Neural cell (in vitro differentiated cells): ENCODE measurements at regions not wholly inside any gene's neighbourhood (a gene's known extent, or its start where the extent isn't known, plus 50 kb on each side); places are given as distances from the start of the nearest gene placed in this dataset.

Source experiments
- H2AFZ ChIP-seq: fragments of 200-600, 300-800 bp; sonication (generic), shearing (Covaris generic); 2 replicates; pipeline ENCODE4 v1.6.0; 2014; ENCODE audit warnings: low read depth, mild to moderate bottlenecking, antibody characterized with exemption, low read length, moderate library complexity
- H3F3A ChIP-seq: fragments of 200-600 bp; shearing (Covaris generic); 2 replicates; pipeline ENCODE4 v1.6.1; 2016; ENCODE audit warnings: mild to moderate bottlenecking, moderate library complexity, mixed read lengths, antibody characterized with exemption, low read length; ENCODE audit not compliant: insufficient read depth, poor library complexity, severe bottlenecking
- H3K27ac ChIP-seq: fragments of 200-600, 300-800 bp; sonication (generic), shearing (Covaris generic); 2 replicates; pipeline ENCODE4 v1.5.1; 2014; ENCODE audit warnings: mild to moderate bottlenecking, low read length, moderate library complexity
- H3K27me3 ChIP-seq: fragments of 300-800, 200-600 bp; sonication (generic), shearing (Covaris generic); 2 replicates; pipeline ENCODE4 v1.6.0; 2014; ENCODE audit warnings: mild to moderate bottlenecking, low read depth, low read length, moderate library complexity; ENCODE audit not compliant: insufficient read depth
- H3K36me3 ChIP-seq: fragments of 300-800, 200-600 bp; sonication (generic), shearing (Covaris generic); 2 replicates; pipeline ENCODE4 v1.5.1; 2014; ENCODE audit warnings: mild to moderate bottlenecking, antibody characterized with exemption, low read length, moderate library complexity; ENCODE audit not compliant: insufficient read depth
- H3K4me2 ChIP-seq: fragments of 300-800, 200-600 bp; sonication (generic), shearing (Covaris generic); 2 replicates; pipeline ENCODE4 v1.6.0; 2014; ENCODE audit warnings: mild to moderate bottlenecking, low read length
- H3K4me3 ChIP-seq: fragments of 300-800, 200-600 bp; sonication (generic), shearing (Covaris generic); 2 replicates; pipeline ENCODE4 v1.5.1; 2014; ENCODE audit warnings: mild to moderate bottlenecking, low read length, moderate library complexity
- H3K79me2 ChIP-seq: fragments of 200-600 bp; shearing (Covaris generic); replicated peaks from 2 replicates; pipeline ENCODE4 v1.6.0; 2014; ENCODE audit warnings: mild to moderate bottlenecking, low read length, moderate library complexity; ENCODE audit not compliant: insufficient read depth
- H3K9ac ChIP-seq: fragments of 300-800, 200-600 bp; sonication (generic), shearing (Covaris generic); 2 replicates; pipeline ENCODE4 v1.6.1; 2016; ENCODE audit warnings: mild to moderate bottlenecking, low read length, mixed read lengths
- H3K9me2 ChIP-seq: fragments of 200-600 bp; shearing (Covaris generic); 2 replicates; pipeline ENCODE4 v1.6.1; 2016; ENCODE audit warnings: mild to moderate bottlenecking, low read length, mixed read lengths; ENCODE audit not compliant: insufficient read depth
- H3K9me3 ChIP-seq: fragments of 200-600, 300-800 bp; sonication (generic), shearing (Covaris generic); 2 replicates; pipeline ENCODE4 v1.6.1; 2016; ENCODE audit warnings: mild to moderate bottlenecking, mixed run types, low read length, moderate library complexity, mixed read lengths
- H4K20me1 ChIP-seq: fragments of 200-600 bp; shearing (Covaris generic); 2 replicates; pipeline ENCODE4 v1.6.1; 2016; ENCODE audit warnings: mild to moderate bottlenecking, mixed run types; ENCODE audit not compliant: insufficient read depth
- EP300 ChIP-seq: fragments of 450-650 bp; conservative IDR thresholded peaks from 2 replicates; pipeline ENCODE4 v1.6.1; 2014; ENCODE audit warnings: antibody characterized with exemption, mild to moderate bottlenecking, moderate library complexity; ENCODE audit not compliant: poor library complexity, severe bottlenecking
- EZH2 ChIP-seq: fragments of 200-600, 300-800 bp; shearing (Covaris generic), sonication (generic); IDR thresholded peaks from 2 replicates; pipeline ENCODE4 v1.6.1; 2014; ENCODE audit warnings: antibody characterized with exemption, low read length, borderline replicate concordance, mild to moderate bottlenecking; ENCODE audit not compliant: insufficient read depth, poor library complexity, severe bottlenecking
- MXI1 ChIP-seq: fragments of 450-650 bp; conservative IDR thresholded peaks from 2 replicates; pipeline ENCODE4 v1.6.1; 2014; ENCODE audit warnings: antibody characterized with exemption, mild to moderate bottlenecking; ENCODE audit not compliant: poor library complexity, severe bottlenecking
- POLR2AphosphoS5 ChIP-seq: IDR thresholded peaks from 2 replicates; pipeline ENCODE4 v1.6.1; 2012
- RAD21 ChIP-seq: fragments of 450-650 bp; conservative IDR thresholded peaks from 2 replicates; pipeline ENCODE4 v1.6.1; 2014; ENCODE audit warnings: antibody characterized with exemption, mild to moderate bottlenecking, moderate library complexity
- SMC3 ChIP-seq: fragments of 450-650 bp; conservative IDR thresholded peaks from 2 replicates; pipeline ENCODE4 v1.6.1; 2014; ENCODE audit warnings: antibody characterized with exemption, mild to moderate bottlenecking, moderate library complexity; ENCODE audit not compliant: poor library complexity
- TAF1 ChIP-seq: IDR thresholded peaks from 2 replicates; pipeline ENCODE4 v1.6.1; 2012; ENCODE audit warnings: low read depth
- TF ChIP-seq, protein P1 (sequence below): IDR thresholded peaks from 2 replicates; pipeline ENCODE4 v1.6.1; 2012; ENCODE audit warnings: borderline replicate concordance
- TF ChIP-seq, protein P2 (sequence below): fragments of 450-650 bp; IDR thresholded peaks from 2 replicates; pipeline ENCODE4 v1.5.1; 2014; ENCODE audit warnings: antibody characterized with exemption, mild to moderate bottlenecking, moderate library complexity; ENCODE audit not compliant: poor library complexity, severe bottlenecking

DNA sequence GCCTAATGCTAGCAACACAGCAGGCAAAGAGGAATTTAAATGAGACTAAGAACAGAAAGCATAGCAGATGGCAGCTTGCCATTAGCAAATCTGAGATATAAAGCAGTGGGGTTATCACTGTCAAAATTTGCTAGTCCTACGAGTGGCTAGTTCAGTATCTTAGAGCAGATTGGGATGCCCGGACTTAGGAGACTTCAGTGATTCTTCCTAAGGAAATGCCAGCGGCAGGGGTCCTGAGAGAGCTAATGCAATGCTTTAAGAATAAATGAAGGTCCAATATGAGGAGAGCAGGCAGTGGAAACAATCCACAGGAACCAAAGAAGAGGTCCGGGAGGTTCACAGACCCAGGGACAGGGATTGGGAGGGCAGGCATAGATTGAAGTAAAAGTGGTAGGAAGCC, 169.3 kb upstream of the NPSR1 start:
- no peak overlapping the region for H3K9ac ChIP-seq
- no peaks in the 10 kb centered on the region for H4K20me1 ChIP-seq
- H3K27me3 ChIP-seq, result no peaks in the 10 kb centered on the region
- H3K4me3 ChIP-seq, result no peak overlapping the region
- H3F3A ChIP-seq, result no peaks in the 10 kb centered on the region
- H3K9me2 ChIP-seq, result no peaks in the 10 kb centered on the region
- H2AFZ ChIP-seq, result no peak overlapping the region
- no peaks in the 10 kb centered on the region for H3K9me3 ChIP-seq
- TF ChIP-seq, protein P1, sequence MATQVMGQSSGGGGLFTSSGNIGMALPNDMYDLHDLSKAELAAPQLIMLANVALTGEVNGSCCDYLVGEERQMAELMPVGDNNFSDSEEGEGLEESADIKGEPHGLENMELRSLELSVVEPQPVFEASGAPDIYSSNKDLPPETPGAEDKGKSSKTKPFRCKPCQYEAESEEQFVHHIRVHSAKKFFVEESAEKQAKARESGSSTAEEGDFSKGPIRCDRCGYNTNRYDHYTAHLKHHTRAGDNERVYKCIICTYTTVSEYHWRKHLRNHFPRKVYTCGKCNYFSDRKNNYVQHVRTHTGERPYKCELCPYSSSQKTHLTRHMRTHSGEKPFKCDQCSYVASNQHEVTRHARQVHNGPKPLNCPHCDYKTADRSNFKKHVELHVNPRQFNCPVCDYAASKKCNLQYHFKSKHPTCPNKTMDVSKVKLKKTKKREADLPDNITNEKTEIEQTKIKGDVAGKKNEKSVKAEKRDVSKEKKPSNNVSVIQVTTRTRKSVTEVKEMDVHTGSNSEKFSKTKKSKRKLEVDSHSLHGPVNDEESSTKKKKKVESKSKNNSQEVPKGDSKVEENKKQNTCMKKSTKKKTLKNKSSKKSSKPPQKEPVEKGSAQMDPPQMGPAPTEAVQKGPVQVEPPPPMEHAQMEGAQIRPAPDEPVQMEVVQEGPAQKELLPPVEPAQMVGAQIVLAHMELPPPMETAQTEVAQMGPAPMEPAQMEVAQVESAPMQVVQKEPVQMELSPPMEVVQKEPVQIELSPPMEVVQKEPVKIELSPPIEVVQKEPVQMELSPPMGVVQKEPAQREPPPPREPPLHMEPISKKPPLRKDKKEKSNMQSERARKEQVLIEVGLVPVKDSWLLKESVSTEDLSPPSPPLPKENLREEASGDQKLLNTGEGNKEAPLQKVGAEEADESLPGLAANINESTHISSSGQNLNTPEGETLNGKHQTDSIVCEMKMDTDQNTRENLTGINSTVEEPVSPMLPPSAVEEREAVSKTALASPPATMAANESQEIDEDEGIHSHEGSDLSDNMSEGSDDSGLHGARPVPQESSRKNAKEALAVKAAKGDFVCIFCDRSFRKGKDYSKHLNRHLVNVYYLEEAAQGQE, result no peak
- TF ChIP-seq, protein P2, sequence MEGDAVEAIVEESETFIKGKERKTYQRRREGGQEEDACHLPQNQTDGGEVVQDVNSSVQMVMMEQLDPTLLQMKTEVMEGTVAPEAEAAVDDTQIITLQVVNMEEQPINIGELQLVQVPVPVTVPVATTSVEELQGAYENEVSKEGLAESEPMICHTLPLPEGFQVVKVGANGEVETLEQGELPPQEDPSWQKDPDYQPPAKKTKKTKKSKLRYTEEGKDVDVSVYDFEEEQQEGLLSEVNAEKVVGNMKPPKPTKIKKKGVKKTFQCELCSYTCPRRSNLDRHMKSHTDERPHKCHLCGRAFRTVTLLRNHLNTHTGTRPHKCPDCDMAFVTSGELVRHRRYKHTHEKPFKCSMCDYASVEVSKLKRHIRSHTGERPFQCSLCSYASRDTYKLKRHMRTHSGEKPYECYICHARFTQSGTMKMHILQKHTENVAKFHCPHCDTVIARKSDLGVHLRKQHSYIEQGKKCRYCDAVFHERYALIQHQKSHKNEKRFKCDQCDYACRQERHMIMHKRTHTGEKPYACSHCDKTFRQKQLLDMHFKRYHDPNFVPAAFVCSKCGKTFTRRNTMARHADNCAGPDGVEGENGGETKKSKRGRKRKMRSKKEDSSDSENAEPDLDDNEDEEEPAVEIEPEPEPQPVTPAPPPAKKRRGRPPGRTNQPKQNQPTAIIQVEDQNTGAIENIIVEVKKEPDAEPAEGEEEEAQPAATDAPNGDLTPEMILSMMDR, result no peak
- TF ChIP-seq POLR2AphosphoS5 (no peak), SMC3 (no peak), MXI1 (no peak), EP300 (no peak), TAF1 (no peak), EZH2 (no peak), RAD21 (no peak)
- no peaks in the 10 kb centered on the region for H3K36me3 ChIP-seq
- no peak overlapping the region for H3K27ac ChIP-seq
- no peak overlapping the region for H3K4me2 ChIP-seq
- H3K79me2 ChIP-seq, result no peaks in the 10 kb centered on the region

DNA sequence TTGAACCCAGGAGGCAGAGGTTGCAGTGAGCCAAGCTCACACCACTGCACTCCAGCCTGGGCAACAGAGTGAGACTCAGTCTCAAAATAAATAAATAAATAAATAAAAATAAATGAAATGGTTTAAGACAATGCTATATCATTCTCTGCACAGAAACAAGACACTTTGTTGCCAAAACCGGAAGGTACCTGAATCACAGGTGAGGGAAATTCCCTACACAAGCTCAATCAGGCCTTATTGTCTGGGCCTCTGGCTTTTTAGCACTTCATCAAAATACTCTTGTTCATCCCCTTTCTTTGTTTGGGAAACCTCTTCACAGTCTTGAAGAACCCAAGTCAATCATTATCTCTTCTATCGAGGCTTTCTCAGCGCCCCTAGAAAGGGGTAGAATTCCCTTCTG, 166.1 kb upstream of the NPSR1 start:
- H3K36me3 ChIP-seq, result no peaks in the 10 kb centered on the region
- no peak overlapping the region for H3K27ac ChIP-seq
- H3K4me3 ChIP-seq, result no peak overlapping the region

More for the DNA sequence above, 166.1 kb upstream of the NPSR1 start:
- Histone ChIP-seq H3K9me2 (no peaks in the 10 kb centered on the region), H3K9me3 (no peaks in the 10 kb centered on the region), H3K4me2 (no peak overlapping the region), H3K79me2 (no peaks in the 10 kb centered on the region), H3K27me3 (no peaks in the 10 kb centered on the region), H3F3A (no peaks in the 10 kb centered on the region), H3K9ac (no peak overlapping the region), H4K20me1 (no peaks in the 10 kb centered on the region), H2AFZ (no peak overlapping the region)
- TF ChIP-seq MXI1 (no peak), EP300 (no peak), POLR2AphosphoS5 (no peak), TAF1 (no peak), EZH2 (no peak), SMC3 (no peak), RAD21 (no peak)
- TF ChIP-seq, protein P1, result no peak
- TF ChIP-seq, protein P2, result no peak
